SK-N-SH (cell line): ENCODE measurements at regions not wholly inside any gene's neighbourhood (a gene's known extent, or its start where the extent isn't known, plus 50 kb on each side); places are given as distances from the start of the nearest gene placed in this dataset.

Experiments
- CTCF ChIA-PET: fragments of 300-600, 350-600 bp; formaldehyde crosslinking; extraction: SDS; loops from one replicate; lab custom pipeline; 2021; lab: Yijun Ruan, JAX
- POLR2A ChIA-PET: fragments of 350-600 bp; sonication (Branson Sonifier 250); formaldehyde crosslinking; extraction: SDS; loops from one replicate; lab custom pipeline; 2020; ENCODE audit warnings: antibody characterized with exemption, inconsistent platforms; lab: Yijun Ruan, JAX
- DNase-seq: peaks from one replicate; pipeline ENCODE4 v3.0.0; 2012
- H2AFZ ChIP-seq: fragments of 200-600 bp; sonication (generic); 2 replicates; pipeline ENCODE4 v1.8.1; 2016; ENCODE audit warnings: antibody characterized with exemption, mild to moderate bottlenecking, low read depth
- H3F3A ChIP-seq: fragments of 200-600 bp; sonication (generic); replicated peaks from 2 replicates; pipeline ENCODE3; 2016; ENCODE audit warnings: antibody characterized with exemption, mild to moderate bottlenecking; ENCODE audit not compliant: insufficient read depth
- H3K27ac ChIP-seq, 2 experiments: fragments of 200-500 bp in 1 of 2; fragments of 200-600 bp in 1 of 2; sonication (Bioruptor generic) in 1 of 2; sonication (generic), shearing (Covaris generic) in 1 of 2; 2 replicates each; pipeline versions ENCODE4 v1.5.1 to v1.6.1; 2014 to 2016; ENCODE audit warnings: low read depth in 2 of 2, inconsistent platforms in 1 of 2, low read length in 1 of 2, mild to moderate bottlenecking in 1 of 2, mixed read lengths in 1 of 2
- H3K27me3 ChIP-seq: fragments of 200-600 bp; sonication (generic), shearing (Covaris generic); 2 replicates; pipeline ENCODE4 v1.6.1; 2016; ENCODE audit warnings: mixed run types; ENCODE audit not compliant: insufficient read depth
- H3K36me3 ChIP-seq, 2 experiments: fragments of 200-500 bp in 1 of 2; fragments of 200-600 bp in 1 of 2; sonication (Bioruptor generic) in 1 of 2; sonication (generic) in 1 of 2; replicated peaks in 1 of 2; 2 replicates each; pipeline versions ENCODE3 to v1.5.1; 2014 to 2016; ENCODE audit warnings: low read length in 1 of 2, mild to moderate bottlenecking in 1 of 2; ENCODE audit not compliant: insufficient read depth in 2 of 2, control insufficient read depth in 1 of 2
- H3K4me1 ChIP-seq, 2 experiments: fragments of 200-500 bp in 1 of 2; fragments of 200-600 bp in 1 of 2; sonication (Bioruptor generic) in 1 of 2; sonication (generic), shearing (Covaris generic) in 1 of 2; 2 replicates each; pipeline versions ENCODE4 v1.5.1 to v1.6.1; 2014 to 2016; ENCODE audit warnings: low read depth in 1 of 2, low read length in 1 of 2, mixed run types in 1 of 2; ENCODE audit not compliant: insufficient read depth in 2 of 2, control insufficient read depth in 1 of 2
- H3K4me2 ChIP-seq: fragments of 200-600 bp; sonication (generic), shearing (Covaris generic); 2 replicates; pipeline ENCODE4 v1.6.1; 2017; ENCODE audit warnings: mixed run types
- H3K4me3 ChIP-seq, 2 experiments: fragments of 200-500 bp in 1 of 2; fragments of 200-600 bp in 1 of 2; sonication (Bioruptor generic) in 1 of 2; sonication (generic), shearing (Covaris generic) in 1 of 2; 2 replicates each; pipeline versions ENCODE4 v1.5.1 to v1.8.1; 2014 to 2016; ENCODE audit warnings: low read depth in 2 of 2, inconsistent platforms in 1 of 2, low read length in 1 of 2, mild to moderate bottlenecking in 1 of 2, mixed read lengths in 1 of 2, moderate library complexity in 1 of 2
- H3K79me2 ChIP-seq: fragments of 200-600 bp; sonication (generic); 2 replicates; pipeline ENCODE4 v1.8.1; 2017; ENCODE audit warnings: mild to moderate bottlenecking; ENCODE audit not compliant: insufficient read depth
- H3K9ac ChIP-seq: fragments of 200-600 bp; sonication (generic); 2 replicates; pipeline ENCODE4 v1.6.1; 2017; ENCODE audit warnings: mixed run types
- H3K9me2 ChIP-seq: fragments of 200-600 bp; sonication (generic); 2 replicates; pipeline ENCODE4 v1.6.1; 2017; ENCODE audit warnings: mixed run types
- H3K9me3 ChIP-seq: fragments of 200-600 bp; sonication (generic); 2 replicates; pipeline ENCODE4 v1.6.1; 2017; ENCODE audit warnings: mixed run types, mild to moderate bottlenecking, moderate library complexity
- H4K20me1 ChIP-seq: fragments of 200-600 bp; sonication (generic); 2 replicates; pipeline ENCODE4 v1.6.1; 2017; ENCODE audit warnings: mild to moderate bottlenecking, mixed run types; ENCODE audit not compliant: insufficient read depth
- ELF1 ChIP-seq: IDR thresholded peaks from 2 replicates; pipeline ENCODE4 v1.4.0; 2012
- EP300 ChIP-seq, 2 experiments: IDR thresholded peaks; 2 replicates each; pipeline versions ENCODE4 v1.4.0 to v1.6.1; 2012; ENCODE audit warnings: borderline replicate concordance in 1 of 2, low read depth in 1 of 2, low read length in 1 of 2
- FOXJ3 ChIP-seq: sonication (generic); formaldehyde crosslinking; IDR thresholded peaks from 2 replicates; pipeline ENCODE4 v1.5.1; 2020; ENCODE audit warnings: mild to moderate bottlenecking, missing genetic modification reagents
- FOXM1 ChIP-seq: IDR thresholded peaks from 2 replicates; pipeline ENCODE4 v1.4.0; 2012; ENCODE audit warnings: low read depth, mild to moderate bottlenecking
- MXI1 ChIP-seq: IDR thresholded peaks from 2 replicates; pipeline ENCODE4 v1.6.1; 2012; ENCODE audit warnings: mild to moderate bottlenecking, low read depth, low read length, improper control_type of control experiment
- NFIC ChIP-seq: IDR thresholded peaks from 2 replicates; pipeline ENCODE4 v1.4.0; 2012; ENCODE audit warnings: borderline replicate concordance
- NRF1 ChIP-seq: IDR thresholded peaks from 2 replicates; pipeline ENCODE4 v1.6.1; 2012; ENCODE audit warnings: low read depth, mild to moderate bottlenecking, low read length
- POLR2AphosphoS5 ChIP-seq: IDR thresholded peaks from 2 replicates; pipeline ENCODE4 v1.6.1; 2012; ENCODE audit warnings: low read depth, low read length
- RCOR1 ChIP-seq: fragments of 150-350 bp; IDR thresholded peaks from 2 replicates; pipeline ENCODE4 v1.6.1; 2017; ENCODE audit warnings: antibody characterized with exemption, low read length
- SMC3 ChIP-seq: IDR thresholded peaks from 2 replicates; pipeline ENCODE4 v1.6.1; 2012; ENCODE audit warnings: low read depth, low read length, improper control_type of control experiment
- TAF1 ChIP-seq: IDR thresholded peaks from 2 replicates; pipeline ENCODE4 v1.6.1; 2012; ENCODE audit warnings: low read depth, mild to moderate bottlenecking, low read length, moderate library complexity, borderline replicate concordance
- TCF12 ChIP-seq: IDR thresholded peaks from 2 replicates; pipeline ENCODE4 v1.4.0; 2012
- TEAD4 ChIP-seq: IDR thresholded peaks from 2 replicates; pipeline ENCODE4 v1.4.0; 2012; ENCODE audit warnings: mild to moderate bottlenecking, borderline replicate concordance; ENCODE audit not compliant: insufficient read depth
- WGBS: methylation state at CpG from one replicate; pipeline ENCODE4 v1.1.6; 2017; ENCODE audit warnings: low lambda C conversion rate; 5-methylcytosine and 5-hydroxymethylcytosine counted together
- TF ChIP-seq, protein P1 (sequence below): fragments of 150-350 bp; IDR thresholded peaks from 2 replicates; pipeline ENCODE4 v1.6.1; 2016; ENCODE audit warnings: mild to moderate bottlenecking, low read depth, low read length
- TF ChIP-seq, protein P2 (sequence below): fragments of 200-600 bp; sonication (generic); IDR thresholded peaks from 2 replicates; pipeline ENCODE4 v1.6.1; 2017; ENCODE audit warnings: antibody characterized with exemption, mild to moderate bottlenecking, moderate library complexity
- TF ChIP-seq, protein P3 (sequence below): IDR thresholded peaks from 2 replicates; pipeline ENCODE4; 2012
- TF ChIP-seq, protein P4 (sequence below): fragments of 150-350 bp; IDR thresholded peaks from 2 replicates; pipeline ENCODE4 v1.6.1; 2017; ENCODE audit warnings: antibody characterized with exemption, low read length, low read depth, borderline replicate concordance
- TF ChIP-seq, protein P5 (sequence below): IDR thresholded peaks from 2 replicates; pipeline ENCODE4 v1.4.0; 2012; ENCODE audit warnings: low read depth, borderline replicate concordance

DNA sequence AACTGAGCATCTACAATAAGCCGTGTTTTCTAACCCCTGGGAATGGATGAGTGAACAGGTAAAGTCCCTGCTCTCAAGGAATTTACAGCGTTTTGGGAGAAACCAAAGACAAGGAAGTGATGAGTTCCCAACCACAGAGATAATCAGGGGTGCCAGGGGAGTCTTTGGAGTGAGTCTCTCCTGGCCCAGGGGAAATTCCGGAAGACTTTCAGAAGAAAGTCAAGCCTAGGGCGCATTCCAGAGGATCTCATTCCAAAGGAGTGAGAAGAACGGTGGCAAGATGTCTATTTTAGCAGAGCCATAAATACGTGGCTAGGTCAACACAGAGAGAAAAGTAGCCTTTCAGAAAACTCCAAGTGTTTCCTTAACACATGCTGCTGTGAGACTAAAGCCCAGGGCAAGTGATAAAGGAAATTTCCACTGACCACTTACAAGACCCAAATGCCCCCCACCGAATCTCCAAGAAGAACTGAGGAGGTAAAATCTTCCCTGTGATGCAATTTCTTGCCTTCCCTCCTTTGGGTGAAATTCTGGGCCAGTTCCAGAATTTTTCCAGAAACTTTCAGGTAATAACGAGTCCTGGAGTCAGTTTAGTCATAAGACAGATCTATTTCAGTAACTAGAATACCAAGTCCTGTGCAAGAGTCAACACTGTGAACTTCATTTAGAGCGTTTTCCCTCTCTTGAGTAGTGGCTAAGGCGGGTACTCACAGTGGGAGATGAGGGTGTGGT is 437.4 kb downstream of the NR2F2 start (continued):
- TF ChIP-seq EP300 (IDR thresholded peaks at IDR 0.05; ENCODE audit: borderline replicate concordance in 1 of 2, low read depth in 1 of 2, low read length in 1 of 2): no peak

DNA sequence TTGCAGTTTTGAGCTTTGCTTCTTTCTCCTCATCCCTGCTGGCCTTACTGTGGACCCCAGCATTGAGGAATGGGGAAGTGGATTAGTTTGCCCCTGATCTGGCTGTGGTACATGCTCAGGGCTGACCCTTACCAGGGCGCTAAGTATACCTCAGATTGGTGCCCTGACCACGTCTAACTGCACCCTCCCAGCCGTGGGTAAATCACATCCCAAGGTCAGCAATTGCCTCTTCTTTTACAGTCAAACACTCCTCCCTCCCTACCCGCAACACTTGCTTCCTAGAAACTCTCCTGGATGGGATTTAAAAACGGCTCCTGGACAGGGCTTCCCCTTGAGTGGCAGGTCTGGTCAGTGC is 437.9 kb downstream of the NR2F2 start:
- no peak for DNase-seq
- no peak overlapping the region for H3K4me3 ChIP-seq
- no peaks in the 10 kb centered on the region for H3K9me2 ChIP-seq
- ChIA-PET CTCF (no interaction called here), POLR2A (no interaction called here)
- H3K27me3 ChIP-seq: no peaks in the 10 kb centered on the region
- no peak overlapping the region for H3K27ac ChIP-seq
- no peak overlapping the region for H3K9ac ChIP-seq
- H3K4me2 ChIP-seq: no peak overlapping the region
- no peak overlapping the region for H2AFZ ChIP-seq
- H3K79me2 ChIP-seq: no peaks in the 10 kb centered on the region
- no peaks in the 10 kb centered on the region for H3K36me3 ChIP-seq
- no peaks in the 10 kb centered on the region for H3F3A ChIP-seq
- H4K20me1 ChIP-seq: no peaks in the 10 kb centered on the region
- 1% methylated on average over 5 of the region's 5 CpGs for WGBS
- H3K9me3 ChIP-seq: no peaks in the 10 kb centered on the region
- H3K4me1 ChIP-seq: no peaks in the 10 kb centered on the region
- TF ChIP-seq TAF1 (no peak), TCF12 (no peak), SMC3 (no peak), POLR2AphosphoS5 (no peak), FOXJ3 (CRISPR knock-in tag) (no peak), RCOR1 (no peak), ELF1 (no peak), NRF1 (no peak), NFIC (no peak), FOXM1 (no peak), MXI1 (no peak), TEAD4 (no peak)
- TF ChIP-seq, protein P1, sequence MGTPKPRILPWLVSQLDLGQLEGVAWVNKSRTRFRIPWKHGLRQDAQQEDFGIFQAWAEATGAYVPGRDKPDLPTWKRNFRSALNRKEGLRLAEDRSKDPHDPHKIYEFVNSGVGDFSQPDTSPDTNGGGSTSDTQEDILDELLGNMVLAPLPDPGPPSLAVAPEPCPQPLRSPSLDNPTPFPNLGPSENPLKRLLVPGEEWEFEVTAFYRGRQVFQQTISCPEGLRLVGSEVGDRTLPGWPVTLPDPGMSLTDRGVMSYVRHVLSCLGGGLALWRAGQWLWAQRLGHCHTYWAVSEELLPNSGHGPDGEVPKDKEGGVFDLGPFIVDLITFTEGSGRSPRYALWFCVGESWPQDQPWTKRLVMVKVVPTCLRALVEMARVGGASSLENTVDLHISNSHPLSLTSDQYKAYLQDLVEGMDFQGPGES: no peak
- TF ChIP-seq, protein P2, sequence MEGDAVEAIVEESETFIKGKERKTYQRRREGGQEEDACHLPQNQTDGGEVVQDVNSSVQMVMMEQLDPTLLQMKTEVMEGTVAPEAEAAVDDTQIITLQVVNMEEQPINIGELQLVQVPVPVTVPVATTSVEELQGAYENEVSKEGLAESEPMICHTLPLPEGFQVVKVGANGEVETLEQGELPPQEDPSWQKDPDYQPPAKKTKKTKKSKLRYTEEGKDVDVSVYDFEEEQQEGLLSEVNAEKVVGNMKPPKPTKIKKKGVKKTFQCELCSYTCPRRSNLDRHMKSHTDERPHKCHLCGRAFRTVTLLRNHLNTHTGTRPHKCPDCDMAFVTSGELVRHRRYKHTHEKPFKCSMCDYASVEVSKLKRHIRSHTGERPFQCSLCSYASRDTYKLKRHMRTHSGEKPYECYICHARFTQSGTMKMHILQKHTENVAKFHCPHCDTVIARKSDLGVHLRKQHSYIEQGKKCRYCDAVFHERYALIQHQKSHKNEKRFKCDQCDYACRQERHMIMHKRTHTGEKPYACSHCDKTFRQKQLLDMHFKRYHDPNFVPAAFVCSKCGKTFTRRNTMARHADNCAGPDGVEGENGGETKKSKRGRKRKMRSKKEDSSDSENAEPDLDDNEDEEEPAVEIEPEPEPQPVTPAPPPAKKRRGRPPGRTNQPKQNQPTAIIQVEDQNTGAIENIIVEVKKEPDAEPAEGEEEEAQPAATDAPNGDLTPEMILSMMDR: no peak
- TF ChIP-seq, protein P3, sequence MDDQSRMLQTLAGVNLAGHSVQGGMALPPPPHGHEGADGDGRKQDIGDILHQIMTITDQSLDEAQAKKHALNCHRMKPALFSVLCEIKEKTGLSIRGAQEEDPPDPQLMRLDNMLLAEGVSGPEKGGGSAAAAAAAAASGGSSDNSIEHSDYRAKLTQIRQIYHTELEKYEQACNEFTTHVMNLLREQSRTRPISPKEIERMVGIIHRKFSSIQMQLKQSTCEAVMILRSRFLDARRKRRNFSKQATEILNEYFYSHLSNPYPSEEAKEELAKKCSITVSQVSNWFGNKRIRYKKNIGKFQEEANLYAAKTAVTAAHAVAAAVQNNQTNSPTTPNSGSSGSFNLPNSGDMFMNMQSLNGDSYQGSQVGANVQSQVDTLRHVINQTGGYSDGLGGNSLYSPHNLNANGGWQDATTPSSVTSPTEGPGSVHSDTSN: no peak
- TF ChIP-seq, protein P4, sequence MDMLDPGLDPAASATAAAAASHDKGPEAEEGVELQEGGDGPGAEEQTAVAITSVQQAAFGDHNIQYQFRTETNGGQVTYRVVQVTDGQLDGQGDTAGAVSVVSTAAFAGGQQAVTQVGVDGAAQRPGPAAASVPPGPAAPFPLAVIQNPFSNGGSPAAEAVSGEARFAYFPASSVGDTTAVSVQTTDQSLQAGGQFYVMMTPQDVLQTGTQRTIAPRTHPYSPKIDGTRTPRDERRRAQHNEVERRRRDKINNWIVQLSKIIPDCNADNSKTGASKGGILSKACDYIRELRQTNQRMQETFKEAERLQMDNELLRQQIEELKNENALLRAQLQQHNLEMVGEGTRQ: no peak
- TF ChIP-seq, protein P5, sequence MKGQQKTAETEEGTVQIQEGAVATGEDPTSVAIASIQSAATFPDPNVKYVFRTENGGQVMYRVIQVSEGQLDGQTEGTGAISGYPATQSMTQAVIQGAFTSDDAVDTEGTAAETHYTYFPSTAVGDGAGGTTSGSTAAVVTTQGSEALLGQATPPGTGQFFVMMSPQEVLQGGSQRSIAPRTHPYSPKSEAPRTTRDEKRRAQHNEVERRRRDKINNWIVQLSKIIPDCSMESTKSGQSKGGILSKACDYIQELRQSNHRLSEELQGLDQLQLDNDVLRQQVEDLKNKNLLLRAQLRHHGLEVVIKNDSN: no peak
